ENCODE measurements at regions not wholly inside any gene's neighbourhood (a gene's known extent, or its start where the extent isn't known, plus 50 kb on each side); places are given as distances from the start of the nearest gene placed in this dataset.

GRCh38 chr6:12483712-12484111, 193.6 kb downstream of the EDN1 start:
- no peak for DNase-seq
- BruUV-seq (replicated peaks): no TSS peak
- no peak overlapping the region for H3K4me3 ChIP-seq (ENCODE audit: low read depth, low read length)

GRCh38 chr6:12484519-12484918, 194.4 kb downstream of the EDN1 start:
- CTCF ChIA-PET: interaction anchor here (1.4 kb wide), 1 partner anchor 20 kb away, joined by 3 read pairs; no protein-coding TSS in a partner anchor
- peaks cover 42% of the 10 kb centered on the region for H3K4me1 Mint-ChIP-seq (ENCODE audit: low read depth, unreplicated experiment)

More at GRCh38 chr6:12483712-12484111, 193.6 kb downstream of the EDN1 start:
- H3K27me3 ChIP-seq (replicated peaks; ENCODE audit: control insufficient read depth, insufficient read depth, low read length): no peaks in the 10 kb centered on the region
- POLR2A ChIA-PET: no interaction called here
- Mint-ChIP-seq H3K4me3 (ENCODE audit: unreplicated experiment) (peak overlapping the region; percentile 21), H3K9me3 (ENCODE audit: unreplicated experiment) (peaks cover 36% of the 10 kb centered on the region), H3K4me1 (ENCODE audit: low read depth, unreplicated experiment) (peaks cover 42% of the 10 kb centered on the region), H3K27ac (ENCODE audit: unreplicated experiment) (peak overlapping the region; percentile 63), H3K27me3 (ENCODE audit: insufficient read depth, unreplicated experiment) (no peaks in the 10 kb centered on the region), H3K36me3 (ENCODE audit: insufficient read depth, unreplicated experiment) (peaks cover 4% of the 10 kb centered on the region)
- no peak for TF ChIP-seq CTCF (IDR thresholded peaks at IDR 0.05; ENCODE audit: insufficient read depth in 1 of 2, low read depth in 1 of 2, low read length in 1 of 2, severe bottlenecking in 1 of 2, unreplicated experiment in 1 of 2)
- intact Hi-C loops (cut with micrococcal nuclease; ENCODE audit: unreplicated experiment): loop anchor here (1.0 to 2.0 kb wide), 3 partner anchors 119 to 191 kb away; no protein-coding TSS in a partner anchor
- H3K4me1 ChIP-seq: peaks cover 40% of the 10 kb centered on the region
- H3K9me3 ChIP-seq: no peaks in the 10 kb centered on the region
- H3K36me3 ChIP-seq (ENCODE audit: control insufficient read depth, insufficient read depth, low read length): no peaks in the 10 kb centered on the region
- CTCF ChIA-PET: interaction anchor here (1.4 kb wide), 1 partner anchor 20 kb away, joined by 3 read pairs; no protein-coding TSS in a partner anchor

GRCh38 chr6:12485226-12485764, 195.1 kb downstream of the EDN1 start:
- no peak for DNase-seq
- CTCF ChIA-PET: no interaction called here
- Histone ChIP-seq H3K4me3 (ENCODE audit: low read depth, low read length) (no peak overlapping the region), H3K36me3 (ENCODE audit: control insufficient read depth, insufficient read depth, low read length) (no peaks in the 10 kb centered on the region), H3K4me1 (peaks cover 40% of the 10 kb centered on the region), H3K27me3 (replicated peaks; ENCODE audit: control insufficient read depth, insufficient read depth, low read length) (no peaks in the 10 kb centered on the region), H3K9me3 (no peaks in the 10 kb centered on the region)
- Mint-ChIP-seq H3K27me3 (ENCODE audit: insufficient read depth, unreplicated experiment) (no peaks in the 10 kb centered on the region), H3K4me1 (ENCODE audit: low read depth, unreplicated experiment) (peaks cover 42% of the 10 kb centered on the region), H3K4me3 (ENCODE audit: unreplicated experiment) (no peak overlapping the region), H3K27ac (ENCODE audit: unreplicated experiment) (peak overlapping the region; percentile 63), H3K9me3 (ENCODE audit: unreplicated experiment) (peaks cover 33% of the 10 kb centered on the region), H3K36me3 (ENCODE audit: insufficient read depth, unreplicated experiment) (no peaks in the 10 kb centered on the region)
- no TSS peak for BruUV-seq (replicated peaks)
- intact Hi-C loops (cut with micrococcal nuclease; ENCODE audit: unreplicated experiment): loop anchor here (2.0 kb wide), 2 partner anchors 118 to 120 kb away; no protein-coding TSS in a partner anchor
- TF ChIP-seq CTCF (IDR thresholded peaks at IDR 0.05; ENCODE audit: insufficient read depth in 1 of 2, low read depth in 1 of 2, low read length in 1 of 2, severe bottlenecking in 1 of 2, unreplicated experiment in 1 of 2): no peak
- POLR2A ChIA-PET: no interaction called here

More at GRCh38 chr6:12484519-12484918, 194.4 kb downstream of the EDN1 start:
- peak in 1 of 2 experiments; percentile 46 for DNase-seq
- intact Hi-C loops (cut with micrococcal nuclease; ENCODE audit: unreplicated experiment): loop anchor here (1.0 to 2.0 kb wide), 3 partner anchors 118 to 192 kb away; no protein-coding TSS in a partner anchor
- H3K36me3 ChIP-seq (ENCODE audit: control insufficient read depth, insufficient read depth, low read length): no peaks in the 10 kb centered on the region
- no peaks in the 10 kb centered on the region for H3K9me3 ChIP-seq
- no peak overlapping the region for H3K4me3 ChIP-seq (ENCODE audit: low read depth, low read length)
- Mint-ChIP-seq H3K27ac (ENCODE audit: unreplicated experiment) (peak overlapping the region; percentile 63), H3K36me3 (ENCODE audit: insufficient read depth, unreplicated experiment) (peaks cover 4% of the 10 kb centered on the region), H3K4me3 (ENCODE audit: unreplicated experiment) (peak overlapping the region; percentile 21), H3K27me3 (ENCODE audit: insufficient read depth, unreplicated experiment) (no peaks in the 10 kb centered on the region), H3K9me3 (ENCODE audit: unreplicated experiment) (peaks cover 34% of the 10 kb centered on the region)
- H3K4me1 ChIP-seq: peaks cover 40% of the 10 kb centered on the region
- TF ChIP-seq CTCF (IDR thresholded peaks at IDR 0.05; ENCODE audit: insufficient read depth in 1 of 2, low read depth in 1 of 2, low read length in 1 of 2, severe bottlenecking in 1 of 2, unreplicated experiment in 1 of 2): no peak
- BruUV-seq (replicated peaks): no TSS peak
- no peaks in the 10 kb centered on the region for H3K27me3 ChIP-seq (replicated peaks; ENCODE audit: control insufficient read depth, insufficient read depth, low read length)
- POLR2A ChIA-PET: no interaction called here
